NT2/D1 (cell line): ENCODE measurements at regions not wholly inside any gene's neighbourhood (a gene's known extent, or its start where the extent isn't known, plus 50 kb on each side); places are given as distances from the start of the nearest gene placed in this dataset.

Source experiments
- SUZ12 ChIP-seq: IDR thresholded peaks from 2 replicates; pipeline ENCODE4 v1.6.1; 2011; ENCODE audit not compliant: insufficient read length, insufficient read depth; ENCODE audit errors: extremely low read depth
- YY1 ChIP-seq: IDR thresholded peaks from 2 replicates; pipeline ENCODE4 v1.6.1; 2011; ENCODE audit not compliant: insufficient read length, insufficient read depth
- ZNF274 ChIP-seq: IDR thresholded peaks from 2 replicates; pipeline ENCODE4 v1.6.1; 2011; ENCODE audit warnings: mild to moderate bottlenecking, low read depth, low read length

DNA sequence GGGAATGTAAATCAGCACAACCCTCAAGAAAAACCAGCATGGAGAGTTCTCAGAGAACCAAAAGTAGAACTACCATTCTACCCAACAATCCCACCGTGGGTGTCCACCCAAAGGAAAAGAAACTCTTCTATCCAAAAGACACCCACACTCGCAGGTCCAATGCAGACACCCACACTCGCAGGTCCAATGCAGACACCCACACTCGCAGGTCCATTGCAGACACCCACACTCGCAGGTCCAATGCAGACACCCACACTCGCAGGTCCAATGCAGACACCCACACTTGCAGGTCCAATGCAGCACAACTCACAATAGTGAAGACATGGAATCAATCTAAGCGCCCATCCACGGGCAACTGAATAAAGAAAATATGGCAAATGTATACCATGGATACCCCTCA, 77.0 kb upstream of the RPH3AL start:
- TF ChIP-seq ZNF274 (no peak), YY1 (no peak), SUZ12 (no peak)
